ENCODE measurements at regions not wholly inside any gene's neighbourhood (a gene's known extent, or its start where the extent isn't known, plus 50 kb on each side); places are given as distances from the start of the nearest gene placed in this dataset.
A peak's percentile ranks its signal among the peaks of the same experiment; 100 is the strongest.

- DNase-seq (ENCODE audit: low spot score in 2 of 2): no peak
- intact Hi-C loops (cut with DNase I; ENCODE audit: low total_unique reads): loop anchor here (10.0 kb wide), 1 partner anchor 1041 kb away; no protein-coding TSS in a partner anchor
Measured at GRCh38 chr5:50963971-50964745, 297.7 kb downstream of the PARP8 start.

GRCh38 chr5:50964746-50965653 lies 298.6 kb downstream of the PARP8 start:
- H3K4me3 ChIP-seq (ENCODE audit: low read depth, poor library complexity, severe bottlenecking): no peak overlapping the region
- DNase-seq (ENCODE audit: low spot score in 2 of 2): no peak
- TF ChIP-seq POLR2A (IDR thresholded peaks at IDR 0.05): no peak
- no peak for TF ChIP-seq CTCF (IDR thresholded peaks at IDR 0.05)
- 76 to 81% methylated on average over 15 of the region's 15 CpGs for WGBS, 2 donors
- intact Hi-C loops (cut with DNase I; ENCODE audit: low total_unique reads): loop anchor here (10.0 kb wide), 1 partner anchor 1040 kb away; no protein-coding TSS in a partner anchor

More at GRCh38 chr5:50963971-50964745, 297.7 kb downstream of the PARP8 start:
- TF ChIP-seq CTCF (IDR thresholded peaks at IDR 0.05) (no peak), POLR2A (IDR thresholded peaks at IDR 0.05) (no peak)
- no peak overlapping the region for H3K4me3 ChIP-seq (ENCODE audit: low read depth, poor library complexity, severe bottlenecking)
- 36 to 39% methylated on average over 33 of the region's 33 CpGs for WGBS, 2 donors

GRCh38 chr5:50965654-50966375 lies 299.4 kb downstream of the PARP8 start:
- no peak for TF ChIP-seq CTCF (IDR thresholded peaks at IDR 0.05)
- TF ChIP-seq POLR2A (IDR thresholded peaks at IDR 0.05): no peak
- intact Hi-C loops (cut with DNase I; ENCODE audit: low total_unique reads): loop anchor here (10.0 kb wide), 1 partner anchor 1039 kb away; no protein-coding TSS in a partner anchor
- no peak for DNase-seq (ENCODE audit: low spot score in 2 of 2)
- no peak overlapping the region for H3K4me3 ChIP-seq (ENCODE audit: low read depth, poor library complexity, severe bottlenecking)
- 68 to 77% methylated on average over 29 of the region's 29 CpGs for WGBS, 2 donors

GRCh38 chr5:50967009-50967562 lies 300.6 kb downstream of the PARP8 start:
- intact Hi-C loops (cut with DNase I; ENCODE audit: low total_unique reads): loop anchor here (10.0 kb wide), 1 partner anchor 1038 kb away; no protein-coding TSS in a partner anchor
- H3K4me3 ChIP-seq (ENCODE audit: low read depth, poor library complexity, severe bottlenecking): peak overlapping the region; percentile 19
- no peak for DNase-seq (ENCODE audit: low spot score in 2 of 2)
- WGBS, 2 donors: 5 to 16% methylated on average over 12 of the region's 12 CpGs
- no peak for TF ChIP-seq POLR2A (IDR thresholded peaks at IDR 0.05)
- TF ChIP-seq CTCF (IDR thresholded peaks at IDR 0.05): no peak
